Dermis blood vessel endothelial cell (primary cell): ENCODE measurements at regions not wholly inside any gene's neighbourhood (a gene's known extent, or its start where the extent isn't known, plus 50 kb on each side); places are given as distances from the start of the nearest gene placed in this dataset.

ENCODE experiments used
- DNase-seq: peaks from one replicate; pipeline ENCODE4 v3.0.0; 2010

DNA sequence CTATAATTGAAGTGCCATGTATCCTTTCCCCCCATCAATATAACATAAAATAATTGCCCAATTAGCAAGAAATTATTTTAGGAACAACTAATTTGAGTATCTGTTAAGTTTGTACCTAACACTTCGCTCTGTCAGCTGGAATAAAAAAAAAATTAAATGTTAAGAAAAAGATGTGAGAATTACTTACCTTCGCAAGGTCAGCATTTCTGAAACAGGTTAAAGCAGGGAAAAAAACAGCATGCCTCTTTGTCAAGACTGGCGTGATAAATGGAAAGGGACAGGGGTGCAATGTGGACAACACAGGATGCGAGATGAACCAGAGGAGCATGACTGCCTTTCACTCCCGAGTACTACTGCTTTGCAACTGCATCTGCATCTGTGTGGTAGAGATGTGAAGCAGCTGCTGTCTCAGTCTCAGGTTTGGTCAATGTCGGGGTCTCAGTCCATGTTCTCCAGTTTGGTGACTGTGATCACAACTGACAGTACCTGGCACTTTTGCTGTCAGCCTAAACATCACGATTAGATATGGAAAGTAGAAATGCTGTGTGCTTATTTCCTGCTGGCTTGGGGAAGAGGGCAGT lies 565.4 kb upstream of the LRRTM1 start:
- DNase-seq: no peak

DNA sequence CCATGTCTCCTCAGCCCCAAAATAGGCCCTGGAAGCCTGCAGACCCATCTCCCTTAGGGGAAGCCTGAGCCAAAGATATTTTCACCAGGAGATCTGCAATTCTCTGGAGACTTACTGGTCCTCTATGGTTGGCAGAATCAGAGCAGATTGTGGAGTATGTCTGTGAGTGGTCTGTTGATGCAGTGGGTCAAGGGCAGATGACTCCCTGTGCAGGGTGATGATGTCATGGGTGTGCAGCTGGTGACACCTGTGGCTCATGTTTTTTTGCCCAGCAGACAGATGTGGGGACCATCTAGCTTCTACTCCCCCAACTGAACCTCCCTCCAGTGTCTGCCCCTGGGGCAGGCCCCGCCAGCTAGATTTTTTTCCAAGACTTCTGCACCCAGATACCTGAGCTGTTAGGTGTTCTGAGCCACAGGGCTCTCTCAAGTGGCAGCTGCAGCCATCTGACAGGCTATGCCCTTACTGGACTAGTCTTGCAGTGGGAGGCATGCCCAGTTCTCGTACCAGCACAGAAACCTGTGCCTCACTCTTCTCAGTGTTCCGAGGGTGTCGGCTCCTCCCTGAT lies 558.7 kb upstream of the LRRTM1 start:
- DNase-seq: no peak

DNA sequence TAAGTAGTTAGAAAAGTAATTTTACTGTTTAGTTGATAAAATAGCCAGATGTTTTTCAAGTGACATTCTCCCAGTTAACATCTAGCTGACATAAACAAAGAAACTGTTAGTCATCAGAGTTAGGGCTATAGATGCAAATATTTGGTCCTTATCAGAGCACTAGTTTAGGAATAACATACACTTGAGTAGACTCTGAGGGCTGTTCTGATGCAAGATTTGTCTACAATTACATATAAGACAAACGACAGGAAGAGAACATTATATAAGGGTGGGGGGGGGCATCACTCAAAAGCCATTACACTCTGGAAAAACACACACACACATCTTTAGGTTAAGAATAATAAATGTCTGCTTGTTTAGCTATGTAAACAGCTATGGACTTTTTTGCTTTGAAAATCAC lies 554.4 kb upstream of the LRRTM1 start:
- no peak for DNase-seq

DNA sequence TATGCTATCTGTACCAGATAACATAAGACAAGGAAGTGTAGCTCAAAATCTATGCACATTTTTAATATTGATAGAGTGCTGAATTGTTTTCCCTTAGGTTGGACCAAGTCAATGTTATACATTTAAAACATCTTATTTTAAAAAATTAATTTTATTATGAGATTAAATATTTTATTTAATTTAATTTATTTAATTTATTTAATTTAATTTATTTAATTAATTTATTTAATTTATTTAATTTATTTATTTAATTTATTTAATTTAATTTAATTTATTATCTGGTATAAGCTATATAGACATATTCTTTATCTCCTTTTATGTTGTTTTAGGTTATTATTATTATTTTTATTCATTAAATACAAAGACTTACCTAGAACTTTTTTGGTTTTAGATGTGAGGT lies 551.7 kb upstream of the LRRTM1 start:
- DNase-seq: no peak

DNA sequence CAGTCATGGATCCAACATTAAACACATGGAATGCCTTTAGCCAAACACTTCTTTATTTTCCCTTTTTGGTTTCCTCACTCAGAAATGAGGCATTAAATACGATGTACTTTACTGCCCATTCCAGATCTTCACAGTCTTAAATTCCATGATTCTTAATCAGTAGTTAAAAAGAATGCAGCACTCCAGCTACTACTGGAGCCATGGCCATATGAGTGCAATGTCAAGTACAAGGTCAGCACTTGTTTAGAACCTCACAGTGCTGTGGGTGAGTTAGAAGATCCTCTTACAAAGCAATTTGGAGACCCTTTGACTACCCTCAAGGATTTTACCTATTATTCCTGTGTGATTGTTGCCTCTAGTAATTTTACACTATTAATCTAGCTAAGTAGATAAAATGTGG lies 550.3 kb upstream of the LRRTM1 start:
- DNase-seq: no peak

DNA sequence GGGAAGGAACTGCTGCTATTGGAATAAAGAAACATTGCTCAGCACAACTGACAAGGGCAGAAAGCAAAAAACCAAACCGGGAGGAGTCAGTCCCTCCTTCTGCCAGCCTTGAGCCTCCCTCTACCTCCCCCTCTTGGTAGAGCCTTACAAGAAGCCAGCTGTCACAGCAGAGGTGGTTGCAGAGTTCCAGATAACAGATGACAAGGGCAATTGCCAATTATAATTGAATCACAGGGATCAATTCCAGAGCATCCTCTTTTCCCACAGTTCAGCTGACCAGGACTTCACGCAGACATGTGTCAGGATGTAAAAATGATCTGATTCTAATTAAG lies 548.2 kb upstream of the LRRTM1 start:
- no peak for DNase-seq

DNA sequence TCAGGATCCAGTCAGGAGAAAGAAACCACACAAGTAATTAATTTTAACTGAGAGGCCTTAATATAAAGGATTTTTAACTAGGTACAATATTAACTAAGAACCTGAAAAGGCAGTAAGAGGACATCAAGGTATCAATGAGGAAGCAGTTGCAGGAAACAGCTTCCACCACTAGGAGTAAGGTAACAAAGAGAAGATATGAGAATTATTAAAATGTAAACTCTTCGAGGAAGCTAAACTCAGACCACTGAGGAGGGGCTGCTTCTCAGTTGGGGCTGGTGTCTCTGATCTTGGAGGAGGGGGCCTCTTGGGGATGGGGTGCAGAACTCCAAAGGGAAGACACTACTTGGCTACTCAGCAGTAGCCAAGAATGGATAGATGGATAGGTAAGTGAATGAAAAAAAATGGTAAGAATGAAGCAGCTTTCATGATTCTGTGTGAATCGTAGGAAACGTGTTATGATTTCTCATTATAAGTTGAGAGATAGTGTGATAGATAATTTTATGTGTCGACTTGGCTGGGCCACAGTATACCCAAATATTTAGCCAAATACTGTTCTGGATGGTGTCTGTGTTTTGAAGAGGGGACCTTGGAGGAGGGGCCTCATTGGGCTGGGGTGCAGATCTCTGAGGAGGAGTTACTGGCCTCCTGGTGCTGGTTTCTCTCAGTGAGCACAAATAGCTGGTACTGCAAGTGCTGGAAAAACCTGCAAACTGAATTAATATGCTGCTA lies 547.7 kb upstream of the LRRTM1 start:
- no peak for DNase-seq

DNA sequence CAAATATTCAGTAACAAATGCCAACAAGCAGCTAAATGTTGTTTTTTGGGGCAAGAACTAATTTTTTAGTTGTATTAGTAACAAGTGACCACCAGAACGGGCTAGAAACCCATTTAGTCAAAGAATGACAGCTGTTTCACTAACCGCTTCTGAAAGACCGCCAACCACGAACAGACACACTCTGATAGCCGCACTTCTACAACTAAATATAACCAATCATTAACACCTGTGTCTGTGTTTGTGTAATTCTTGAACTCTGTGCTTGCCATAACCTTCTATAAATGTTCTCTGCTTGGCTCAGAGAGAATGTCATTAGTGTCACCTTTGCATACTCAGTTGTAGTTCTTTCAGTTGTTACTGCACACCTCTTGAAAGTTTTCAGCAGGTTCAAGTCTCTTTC lies 526.3 kb upstream of the LRRTM1 start:
- no peak for DNase-seq

DNA sequence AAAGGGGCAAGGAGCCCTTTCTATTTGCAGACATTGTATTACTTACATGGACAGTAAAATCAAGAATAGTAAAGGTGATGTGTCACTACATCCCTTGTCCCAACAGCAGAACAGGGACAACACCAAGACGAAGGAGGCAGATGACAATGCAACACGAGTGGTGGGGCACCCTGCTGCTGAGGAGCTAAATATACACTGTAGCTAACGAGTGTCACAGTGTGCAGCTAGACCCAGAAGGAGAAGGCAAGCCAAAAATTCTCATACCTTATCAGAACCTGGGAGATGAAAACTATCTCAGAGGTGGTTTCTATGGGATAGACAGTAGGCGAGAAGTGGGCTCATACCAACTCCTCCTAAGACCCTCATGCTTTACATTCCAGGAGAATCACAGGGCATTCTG lies 518.4 kb upstream of the LRRTM1 start:
- no peak for DNase-seq

DNA sequence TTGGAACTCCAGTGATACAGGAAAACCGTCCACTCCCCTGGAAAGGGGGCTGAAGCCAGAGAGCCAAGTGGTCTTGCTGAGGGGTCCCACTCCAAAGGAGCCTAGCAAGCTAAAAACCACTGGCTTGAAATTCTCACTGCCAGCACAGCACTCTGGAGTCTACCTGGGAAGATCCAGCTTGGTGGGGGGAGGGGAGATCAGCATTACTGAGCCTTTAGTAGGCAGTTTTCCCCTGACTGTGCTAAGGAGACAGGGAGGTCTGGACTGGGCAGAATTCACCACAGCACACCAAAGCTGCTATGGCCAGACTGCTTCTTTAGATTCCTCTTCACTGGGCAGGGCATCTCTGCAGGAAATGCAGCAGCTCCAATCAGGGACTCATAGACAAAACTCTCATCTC lies 510.7 kb upstream of the LRRTM1 start:
- DNase-seq: no peak

DNA sequence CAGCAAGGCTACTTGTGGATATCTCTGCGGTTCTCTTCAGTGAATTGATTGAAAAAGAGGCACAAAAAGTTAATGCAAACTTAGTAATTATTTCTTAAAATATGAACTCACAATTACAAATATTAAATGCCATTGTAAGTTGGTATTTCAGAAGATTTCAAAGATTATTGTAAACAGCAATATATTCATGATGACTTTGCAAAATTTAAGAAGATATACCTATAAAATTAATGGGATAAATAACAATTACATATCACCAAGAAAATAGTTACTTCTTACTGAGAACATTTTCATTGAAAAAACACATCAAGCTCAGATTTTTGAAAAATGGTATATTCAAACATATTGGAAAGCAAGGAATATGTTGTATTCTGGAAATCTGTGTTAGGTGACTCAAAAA lies 482.0 kb upstream of the LRRTM1 start:
- DNase-seq: no peak

DNA sequence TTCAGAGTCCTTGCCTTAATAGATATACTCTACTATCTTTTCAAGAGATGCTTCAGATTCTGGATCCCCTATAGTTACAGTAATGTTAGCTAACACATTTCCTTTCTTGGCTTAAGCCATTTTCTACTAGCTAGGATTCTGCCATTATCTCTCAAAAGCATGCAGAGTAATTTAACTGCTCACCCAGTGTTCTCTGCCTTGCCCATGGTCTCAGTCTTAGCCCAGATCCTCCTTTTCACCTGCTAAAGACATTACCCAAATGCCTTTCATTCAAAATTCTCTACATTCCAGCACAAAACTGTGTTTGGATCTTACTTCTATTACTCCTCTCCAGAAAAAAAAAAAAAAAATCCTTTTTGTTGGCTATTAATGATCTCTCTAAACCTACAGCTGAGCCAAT lies 474.2 kb upstream of the LRRTM1 start:
- DNase-seq: no peak

DNA sequence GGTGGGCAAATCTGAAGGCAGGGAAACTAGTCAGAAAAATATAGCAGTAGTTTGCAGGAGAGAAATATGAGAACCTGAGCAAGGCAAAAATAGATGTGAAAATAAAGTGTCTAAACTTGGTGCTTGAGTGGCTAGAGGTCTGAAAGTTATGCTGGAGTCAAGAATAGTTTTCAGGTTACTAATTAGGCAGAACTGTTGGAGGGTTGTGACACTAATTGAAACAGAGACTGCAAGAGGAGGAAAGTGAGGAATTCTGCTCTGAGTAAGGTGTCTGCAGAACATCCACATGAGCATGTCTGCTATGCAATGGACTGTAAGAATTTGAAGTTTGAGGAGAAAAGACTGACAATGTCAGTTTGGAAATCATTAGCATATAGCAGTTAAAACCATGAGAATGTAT lies 444.0 kb upstream of the LRRTM1 start:
- no peak for DNase-seq

DNA sequence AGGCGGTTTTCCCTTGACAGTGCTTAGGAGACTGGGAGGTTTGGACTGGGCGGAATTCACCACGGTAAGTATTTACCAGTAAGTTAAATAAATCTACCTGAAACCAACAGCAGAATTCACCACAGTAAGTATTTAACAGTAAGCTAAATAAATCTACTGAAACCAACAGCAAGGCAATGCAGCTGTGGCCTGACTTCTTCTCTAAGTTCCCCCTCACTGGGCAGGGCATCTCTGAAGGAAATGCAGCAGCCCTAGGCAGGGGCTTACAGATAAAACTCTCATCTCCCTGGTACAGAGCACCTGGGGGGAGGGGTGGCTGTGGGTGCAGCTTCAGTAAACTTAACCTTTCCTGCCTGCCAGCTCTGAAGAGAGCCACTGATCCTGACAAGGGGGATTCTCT lies 432.5 kb upstream of the LRRTM1 start:
- no peak for DNase-seq

DNA sequence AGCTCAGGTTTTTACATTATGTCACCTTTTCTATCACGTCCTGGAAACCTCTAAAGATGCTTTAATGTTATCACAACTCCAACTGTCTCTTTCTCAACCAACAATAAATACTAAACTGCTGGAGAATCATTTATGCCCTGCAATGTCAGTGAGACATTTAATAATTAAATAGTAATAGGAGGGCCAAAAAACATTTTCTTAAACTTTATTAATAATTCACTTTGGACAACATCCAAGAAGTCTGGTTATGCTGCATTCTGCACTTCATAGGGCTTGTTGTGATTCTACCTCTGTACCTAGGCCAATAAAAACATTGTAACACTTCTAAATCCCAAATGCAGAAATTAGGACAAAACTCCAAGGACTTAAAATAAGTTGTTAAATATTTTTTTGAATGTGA lies 420.4 kb upstream of the LRRTM1 start:
- DNase-seq: no peak

DNA sequence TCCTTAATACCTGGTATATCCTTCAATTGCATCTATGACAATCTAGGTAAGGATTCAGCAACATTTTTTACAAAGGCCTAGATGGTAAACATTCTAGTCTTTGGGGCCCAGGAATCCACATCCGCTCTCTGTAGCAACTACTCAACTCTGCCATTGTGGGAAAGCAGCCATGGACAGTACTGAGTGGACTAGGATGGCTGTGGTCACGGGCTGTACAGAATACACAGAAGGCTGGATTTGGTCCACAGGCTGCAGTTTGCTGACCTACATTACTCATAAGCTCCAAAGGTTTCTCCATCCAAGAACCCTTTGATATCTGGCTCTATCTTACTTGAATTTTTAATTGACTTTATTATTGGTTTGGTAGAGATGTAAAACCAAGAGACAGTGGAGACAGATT lies 418.3 kb upstream of the LRRTM1 start:
- DNase-seq: no peak

DNA sequence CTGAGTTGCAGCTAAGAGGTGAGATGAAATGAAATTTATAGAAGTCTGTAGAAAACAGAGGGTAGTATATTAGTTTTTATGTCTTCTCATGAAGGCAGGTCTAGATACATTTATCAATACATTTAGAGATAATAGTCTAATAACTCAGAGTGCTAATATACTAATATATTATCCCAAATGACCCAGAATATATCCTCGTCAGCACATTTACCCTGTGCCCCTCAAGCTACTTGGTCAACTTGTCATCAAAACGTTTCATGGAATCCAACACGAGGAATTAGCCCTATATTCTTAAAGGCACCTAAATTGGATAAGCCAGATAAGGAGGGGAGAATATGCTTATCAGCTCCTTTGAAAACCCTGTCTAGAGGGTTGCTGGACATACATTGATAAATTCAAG lies 415.1 kb upstream of the LRRTM1 start:
- DNase-seq: no peak

DNA sequence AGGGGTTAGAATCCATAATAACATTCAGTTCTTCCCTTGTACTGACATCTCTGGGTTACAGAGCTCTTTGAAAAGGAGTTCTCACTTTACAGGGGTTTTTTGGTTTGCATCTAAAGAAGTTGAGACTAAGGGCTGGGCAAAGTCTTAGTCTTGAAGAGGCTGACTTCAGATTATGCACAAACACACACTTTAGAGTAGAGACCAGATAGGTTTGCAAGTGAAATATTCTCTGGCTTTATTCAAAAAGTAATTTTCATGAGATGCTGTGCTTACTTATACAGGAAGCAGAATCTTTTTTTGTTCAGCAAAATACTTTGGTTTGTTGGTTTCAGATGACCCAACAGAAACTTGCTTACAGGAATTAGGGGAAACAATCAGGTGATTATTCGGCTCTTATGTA lies 410.9 kb upstream of the LRRTM1 start:
- no peak for DNase-seq

DNA sequence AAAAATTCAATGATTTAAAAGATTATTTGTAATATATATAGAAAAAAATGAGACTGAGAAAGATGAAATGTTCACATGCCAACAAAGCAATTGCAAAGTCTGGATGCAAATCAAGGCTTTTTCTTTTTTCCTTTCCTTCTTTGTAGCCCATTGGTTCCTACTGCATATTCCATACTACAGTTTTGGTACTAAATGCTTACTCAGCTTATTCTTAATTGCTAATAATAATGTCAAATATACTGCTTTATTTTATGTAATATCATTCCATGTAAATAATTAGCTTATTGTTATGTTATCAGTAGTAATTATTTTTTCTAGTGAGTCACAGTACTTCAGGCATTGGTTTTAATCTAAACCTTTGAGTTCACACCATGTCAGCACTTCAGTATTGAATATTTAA lies 407.4 kb upstream of the LRRTM1 start:
- no peak for DNase-seq

DNA sequence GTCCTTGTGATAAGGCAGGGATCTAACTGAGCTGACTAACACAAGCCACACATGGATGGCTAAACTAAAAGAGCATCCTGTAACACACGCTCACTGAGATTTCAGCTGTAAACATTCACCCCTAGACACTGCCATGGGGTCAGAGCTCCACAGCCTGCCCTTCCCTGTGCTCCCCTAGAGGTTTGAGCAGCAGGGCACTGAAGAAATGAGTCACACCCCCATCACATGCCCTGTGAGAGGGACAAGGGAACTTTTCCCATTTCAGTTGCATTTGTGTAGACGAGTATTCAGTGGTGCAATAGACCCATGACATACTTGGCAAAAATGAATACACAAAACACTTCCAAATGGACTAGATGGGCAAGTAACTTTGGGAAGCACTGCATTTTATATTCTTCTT lies 402.4 kb upstream of the LRRTM1 start:
- no peak for DNase-seq

DNA sequence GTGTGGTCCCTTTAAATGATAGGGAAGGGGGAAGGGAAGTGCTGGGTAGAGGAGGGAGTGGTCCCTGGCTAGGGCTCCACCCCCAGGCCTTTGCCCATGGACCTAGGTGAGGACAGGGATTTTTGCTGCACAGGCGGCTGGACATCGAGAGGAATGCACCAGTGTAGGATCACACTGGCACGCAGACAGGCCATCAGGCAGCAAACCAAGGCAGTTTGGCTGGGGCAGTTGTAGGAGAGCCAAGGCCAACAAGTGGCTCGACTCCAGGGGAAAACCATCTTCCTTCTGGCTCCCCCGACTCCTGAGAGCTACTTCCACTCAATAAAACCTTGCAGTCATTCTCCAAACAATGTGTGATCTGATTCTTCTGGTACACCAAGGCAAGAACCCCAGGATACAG lies 402.0 kb upstream of the LRRTM1 start:
- no peak for DNase-seq

DNA sequence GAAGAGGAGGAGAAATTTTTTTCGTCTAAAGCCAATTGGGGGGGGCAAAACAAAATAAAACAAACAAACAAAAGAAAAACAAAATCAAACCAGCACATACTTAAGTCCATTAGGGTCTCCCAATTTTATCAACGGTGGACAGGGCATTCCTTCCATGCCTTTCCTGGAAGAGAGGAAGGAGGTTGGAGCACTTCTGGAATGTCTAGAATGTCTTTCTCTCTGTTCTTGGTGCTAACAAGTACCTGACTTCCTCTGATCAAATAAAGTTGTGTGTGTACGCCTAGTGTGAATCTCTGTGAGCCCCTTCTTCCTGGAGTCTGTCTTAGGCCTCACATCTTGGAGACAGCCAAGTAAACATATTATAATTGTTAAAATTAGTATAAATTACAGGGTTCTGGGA lies 399.0 kb upstream of the LRRTM1 start:
- no peak for DNase-seq

DNA sequence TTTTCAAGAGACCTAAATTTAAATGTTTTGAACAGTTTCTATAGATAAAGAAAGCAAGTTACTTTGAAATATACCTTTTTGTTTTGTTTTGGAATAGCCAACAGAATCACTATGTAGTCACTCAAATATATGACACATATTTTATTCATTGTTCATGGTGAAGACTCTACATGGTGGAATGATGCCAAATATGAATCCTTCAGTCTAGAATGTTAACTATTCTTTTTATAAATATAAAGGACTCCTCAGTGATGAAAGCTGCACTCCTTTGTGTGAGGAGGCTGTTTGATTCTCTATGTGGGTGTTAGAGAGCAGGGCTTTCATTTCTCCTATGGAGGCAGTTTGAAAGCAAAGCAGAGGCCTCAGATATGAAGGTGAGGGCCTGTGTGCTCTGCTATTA lies 396.4 kb upstream of the LRRTM1 start:
- no peak for DNase-seq
